HG03108 (cell line): ENCODE measurements at regions not wholly inside any gene's neighbourhood (a gene's known extent, or its start where the extent isn't known, plus 50 kb on each side); places are given as distances from the start of the nearest gene placed in this dataset.
A peak's percentile ranks its signal among the peaks of the same experiment; 100 is the strongest.

Experiments used
- ATAC-seq: cut with Tn5 transposase; IDR thresholded peaks from one replicate; pipeline ENCODE4 v1.9.1; 2021; ENCODE audit warnings: moderate library complexity; ENCODE audit not compliant: unreplicated experiment

DNA sequence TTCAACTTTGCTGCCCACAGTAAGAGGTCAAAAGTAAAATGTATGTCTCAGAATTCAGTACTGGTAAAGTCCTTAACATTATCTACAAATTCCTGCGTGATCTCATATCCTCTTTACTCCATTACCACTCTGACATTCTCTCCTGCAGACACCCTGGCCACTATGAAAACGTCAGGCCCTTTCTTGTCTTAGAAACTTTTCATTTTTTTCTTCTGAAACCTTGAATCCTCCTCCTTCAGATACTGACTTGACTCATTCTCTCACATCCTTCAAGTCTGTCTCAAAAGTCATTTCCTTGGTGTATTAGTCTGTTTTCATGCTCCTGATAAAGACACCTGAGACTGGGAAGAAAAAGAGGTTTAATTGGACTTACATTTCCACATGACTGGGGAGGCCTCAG lies 262.3 kb downstream of the POU4F1 start:
- no peak for ATAC-seq

DNA sequence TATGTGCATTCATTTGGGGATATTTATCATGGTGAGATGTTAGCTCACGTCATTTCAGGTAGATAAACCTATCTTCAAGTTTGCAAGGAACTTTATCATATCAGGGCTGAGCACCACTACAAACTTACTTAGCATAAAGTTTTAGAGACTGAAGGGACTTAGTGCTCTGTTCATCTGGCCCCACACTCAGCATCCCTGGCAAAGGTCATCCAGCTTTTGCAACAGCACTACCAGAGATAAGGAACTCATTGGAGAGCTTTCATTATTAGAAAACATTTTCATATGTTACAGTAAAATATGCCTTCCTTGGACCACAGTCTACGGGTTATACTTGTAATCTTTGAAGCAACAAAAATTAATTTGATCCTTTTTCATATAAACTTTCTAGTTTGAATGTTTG lies 263.4 kb downstream of the POU4F1 start:
- no peak for ATAC-seq

DNA sequence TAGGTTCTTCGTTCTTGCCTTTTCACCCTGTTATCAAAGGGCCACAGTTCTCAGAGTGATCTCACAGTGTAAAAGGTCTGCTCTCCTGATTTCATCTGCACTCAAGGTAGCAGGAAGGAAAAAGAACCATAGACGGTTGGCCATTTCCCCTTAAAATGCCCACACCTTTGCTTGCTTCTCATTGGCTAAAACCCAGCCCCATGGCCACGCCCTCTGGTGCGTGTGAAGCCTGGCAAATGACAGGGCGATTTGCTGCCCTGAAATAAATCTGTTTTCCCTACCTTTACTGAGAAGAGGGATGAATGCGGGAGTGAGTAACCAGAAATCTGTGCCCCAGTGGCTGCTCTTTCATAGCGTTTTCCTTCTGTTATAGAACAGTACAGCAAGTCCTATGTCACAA lies 269.3 kb downstream of the POU4F1 start:
- ATAC-seq, result no peak

DNA sequence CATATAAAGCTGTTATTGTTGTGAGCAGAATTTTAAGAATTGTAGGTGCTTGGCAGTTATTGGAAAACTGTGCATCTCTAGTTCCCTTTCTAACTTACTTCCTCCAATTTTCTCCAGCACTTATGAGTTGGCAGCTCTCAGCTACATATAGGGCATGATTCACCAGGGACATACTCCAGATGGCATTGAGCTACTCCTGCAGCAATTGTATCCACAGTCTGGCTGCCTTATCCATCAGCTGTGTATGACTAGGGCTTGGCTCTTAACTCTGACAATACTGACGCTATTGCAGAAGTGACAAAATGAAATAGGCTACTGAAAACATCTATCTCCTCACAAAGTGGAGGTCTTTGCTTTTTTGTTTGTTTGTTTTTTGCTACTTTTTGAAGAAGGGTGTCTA lies 276.7 kb downstream of the POU4F1 start:
- ATAC-seq, result no peak

DNA sequence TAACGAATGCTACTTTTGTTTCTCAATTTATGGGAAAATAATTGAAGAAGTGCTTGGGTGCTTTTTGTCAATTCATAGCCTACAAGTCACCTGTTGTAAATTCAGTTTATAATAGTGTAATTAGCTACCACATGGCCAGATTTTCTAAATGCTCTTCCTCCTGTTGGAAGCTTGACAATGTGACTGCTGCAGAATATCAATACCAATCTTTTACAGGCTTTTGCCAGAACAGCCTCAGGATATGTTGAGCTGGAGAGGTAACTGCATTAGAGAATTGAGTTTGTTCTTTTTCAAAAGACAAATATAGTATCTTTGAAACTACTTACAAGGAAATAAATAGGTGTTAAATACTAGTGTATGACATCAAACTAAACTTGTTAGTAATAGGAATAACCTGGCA lies 277.8 kb downstream of the POU4F1 start:
- ATAC-seq, result no peak

DNA sequence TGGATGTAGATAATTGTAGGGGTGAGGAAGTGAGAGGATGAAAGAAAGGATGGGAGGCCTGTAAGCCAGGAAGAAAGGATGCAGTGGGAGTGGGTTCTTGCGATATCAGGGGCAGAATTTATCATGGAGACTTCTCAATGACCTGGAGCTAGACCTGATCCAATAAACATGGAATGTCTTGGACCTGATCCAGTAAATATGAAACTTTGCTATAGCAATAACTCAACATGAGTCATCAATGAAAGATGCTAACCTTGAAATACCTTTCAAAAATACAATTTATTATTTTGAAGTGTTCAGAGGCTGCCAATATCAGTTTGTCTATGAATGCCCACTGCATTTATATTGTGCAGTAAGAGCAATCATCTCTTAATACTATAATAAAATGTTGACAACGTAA lies 279.5 kb downstream of the POU4F1 start:
- no peak for ATAC-seq

DNA sequence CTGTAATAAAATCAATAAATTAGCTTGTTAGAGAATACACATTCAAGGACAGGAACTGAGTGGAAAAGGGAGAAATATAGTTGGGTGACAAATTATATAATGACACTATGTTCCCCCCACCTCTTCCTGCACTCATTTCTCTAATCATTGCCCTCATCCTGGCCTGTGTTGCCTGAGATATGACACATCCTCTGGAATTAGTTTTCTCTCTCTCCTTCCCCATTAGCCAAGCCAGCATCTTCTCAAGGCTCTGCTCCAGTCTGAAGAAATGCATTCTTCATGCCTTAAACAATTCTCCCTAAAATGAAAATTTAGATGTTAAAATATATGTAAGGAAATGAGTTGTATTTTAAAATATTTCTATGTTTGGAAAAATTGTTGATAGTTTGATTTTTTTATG lies 280.3 kb downstream of the POU4F1 start:
- no peak for ATAC-seq

DNA sequence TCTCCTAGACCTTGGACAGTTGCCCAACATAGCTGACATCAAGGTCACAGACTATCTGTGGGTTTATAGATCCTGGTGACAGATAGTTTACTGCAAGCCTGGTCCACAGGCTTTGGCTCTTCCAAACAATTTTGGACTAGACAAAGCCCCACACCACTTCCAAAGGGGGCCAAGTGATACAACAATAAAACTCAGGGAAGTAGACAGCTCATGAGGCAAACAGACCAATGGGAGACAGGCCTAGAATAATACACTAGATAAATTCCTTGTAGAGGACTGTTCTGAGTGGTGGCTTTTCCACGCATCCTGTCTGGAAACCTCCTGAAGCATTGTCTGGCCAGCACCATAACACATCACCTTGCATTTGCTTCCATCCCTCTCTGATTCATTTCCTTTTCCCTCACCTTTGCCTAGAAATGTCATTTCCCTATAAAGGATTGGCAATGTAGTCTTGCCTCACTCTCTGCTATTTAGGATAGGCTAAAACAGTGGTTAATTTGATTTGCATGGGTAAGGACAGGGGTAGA lies 284.2 kb downstream of the POU4F1 start:
- ATAC-seq, result no peak

DNA sequence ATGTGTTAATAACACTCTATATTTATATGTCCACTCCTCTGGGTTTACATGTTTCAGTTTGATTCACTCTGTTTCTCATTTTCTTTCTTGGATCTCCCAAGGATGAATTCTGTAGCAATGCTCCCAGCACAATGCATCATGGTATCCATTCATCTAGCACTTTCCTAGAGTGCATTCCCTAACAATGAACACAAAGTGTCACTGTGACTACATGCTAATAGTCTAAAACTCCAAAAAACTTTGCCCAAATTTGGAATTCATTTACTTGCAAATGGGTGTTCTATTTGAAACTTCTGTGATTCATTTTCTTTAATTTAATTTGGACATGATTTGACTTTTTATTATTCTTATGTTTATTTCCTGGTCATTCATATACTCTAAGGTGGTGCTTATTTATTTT lies 286.3 kb downstream of the POU4F1 start:
- ATAC-seq, result no peak

DNA sequence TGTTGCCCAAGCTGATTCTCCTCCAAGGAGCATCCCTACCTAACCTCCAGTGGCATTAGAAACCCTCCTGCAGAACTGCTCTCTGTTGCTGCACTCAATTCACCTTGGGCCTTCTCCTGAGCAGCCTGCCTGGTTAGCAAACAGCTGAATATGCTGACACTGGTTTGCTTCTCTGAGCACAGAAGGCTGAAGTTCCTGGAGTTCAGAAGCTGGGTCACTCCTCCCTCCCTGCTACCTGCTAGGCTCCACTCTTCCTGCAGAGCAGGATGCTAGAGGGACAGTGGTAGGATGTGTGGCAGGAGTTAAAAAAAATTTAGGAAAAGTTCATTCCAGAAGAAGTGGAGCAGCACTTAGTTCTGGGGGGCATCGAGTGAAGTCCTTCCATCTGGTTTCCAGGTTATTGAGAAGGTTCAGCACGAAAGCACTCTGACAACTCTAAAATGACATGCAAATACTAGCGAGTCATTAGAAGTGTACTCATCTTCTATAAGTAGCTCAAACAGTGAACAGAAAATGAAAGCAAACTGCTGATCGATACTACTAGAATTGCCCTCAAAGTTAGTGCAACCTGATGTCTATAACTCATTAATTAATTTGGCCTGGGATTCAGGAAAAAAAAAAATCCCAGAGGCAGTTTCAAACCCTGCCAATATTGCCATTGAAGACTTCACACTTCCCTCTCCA lies 293.7 kb downstream of the POU4F1 start:
- ATAC-seq, result no peak

DNA sequence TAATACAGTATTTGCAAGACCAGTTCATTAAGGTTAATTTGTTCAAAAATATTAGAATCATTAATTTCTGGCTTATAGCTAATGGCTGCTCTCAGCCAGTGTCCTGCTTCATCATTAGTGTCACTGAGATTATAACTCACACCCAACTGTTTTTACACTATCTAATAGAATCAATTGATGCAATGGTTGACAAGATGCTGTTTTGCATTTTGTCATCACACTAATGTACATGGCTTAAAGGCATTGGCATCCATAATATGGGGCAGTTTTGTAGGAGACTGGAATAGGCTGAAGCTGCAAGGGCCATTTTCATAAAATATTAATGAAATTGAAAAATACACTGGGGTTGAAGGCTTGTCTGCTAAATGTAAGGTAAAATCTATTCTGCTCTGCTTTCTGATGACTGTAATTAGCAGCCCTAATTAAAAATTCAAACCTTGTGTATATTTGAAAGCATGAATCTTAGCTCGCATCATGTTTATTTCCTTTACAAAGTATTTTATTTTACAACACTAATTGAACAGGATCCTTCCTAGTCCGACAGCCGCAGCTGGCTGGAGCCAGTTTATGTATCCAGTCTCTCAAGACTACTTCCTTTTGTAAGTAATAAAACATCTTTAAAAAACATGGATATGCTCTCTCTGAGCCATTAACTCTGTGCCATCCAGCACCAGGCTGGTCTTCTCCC lies 296.7 kb downstream of the POU4F1 start:
- ATAC-seq, result no peak

DNA sequence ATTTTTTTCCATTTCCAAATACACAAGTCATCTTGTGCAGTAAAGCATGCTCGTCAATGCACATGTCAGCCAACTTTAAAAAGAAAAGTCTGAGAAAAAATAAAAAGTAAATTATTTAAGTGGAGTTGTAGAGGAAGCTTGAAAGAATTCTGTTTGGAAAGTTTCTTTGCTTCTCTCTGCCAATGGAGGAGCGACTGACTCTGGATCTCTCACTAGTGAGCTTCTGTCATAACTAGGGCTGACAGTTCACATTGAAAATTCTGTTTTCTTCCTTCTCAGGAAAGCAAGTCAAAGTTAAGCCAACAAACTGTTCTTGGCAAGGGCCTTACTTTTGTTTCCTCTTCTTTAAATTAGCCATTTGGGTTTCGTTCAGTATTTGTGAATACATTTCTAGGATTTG lies 298.2 kb downstream of the POU4F1 start:
- no peak for ATAC-seq

DNA sequence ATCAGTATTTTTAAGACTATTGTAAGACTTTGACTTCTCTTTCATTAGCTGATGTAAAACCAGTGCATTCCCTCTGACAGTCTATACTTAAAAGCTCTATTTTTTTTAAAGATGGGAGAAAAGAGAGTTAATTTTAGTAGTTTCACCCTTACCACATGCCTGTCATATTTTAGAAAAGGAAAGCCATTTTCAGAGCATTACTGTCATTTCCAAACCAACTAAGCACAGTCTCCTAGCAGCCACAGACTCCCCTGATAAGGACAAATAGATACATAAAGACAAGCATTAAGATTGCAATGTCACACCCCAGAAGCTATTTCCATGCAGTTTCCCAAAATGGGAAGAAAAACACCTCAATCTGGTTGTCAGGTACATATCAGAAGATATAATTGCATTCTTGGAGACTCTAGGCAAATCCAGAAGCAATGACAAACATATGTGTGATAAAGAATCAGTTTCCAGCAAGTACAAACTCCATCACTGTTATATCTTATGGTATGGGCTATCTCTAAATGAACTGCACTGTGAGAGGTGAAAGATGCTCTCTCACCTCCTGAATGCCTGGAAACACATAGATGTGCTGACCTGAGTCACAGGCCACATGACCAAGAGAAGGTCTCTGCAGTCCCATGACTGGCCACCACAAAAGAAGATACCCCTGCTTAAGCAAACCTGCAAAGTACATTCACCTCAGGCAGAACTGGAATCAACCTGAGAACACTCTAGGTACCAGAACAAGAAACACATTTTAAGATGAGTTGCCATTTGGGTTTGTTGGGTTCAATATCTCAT lies 303.3 kb downstream of the POU4F1 start:
- ATAC-seq, result peak; percentile 58

DNA sequence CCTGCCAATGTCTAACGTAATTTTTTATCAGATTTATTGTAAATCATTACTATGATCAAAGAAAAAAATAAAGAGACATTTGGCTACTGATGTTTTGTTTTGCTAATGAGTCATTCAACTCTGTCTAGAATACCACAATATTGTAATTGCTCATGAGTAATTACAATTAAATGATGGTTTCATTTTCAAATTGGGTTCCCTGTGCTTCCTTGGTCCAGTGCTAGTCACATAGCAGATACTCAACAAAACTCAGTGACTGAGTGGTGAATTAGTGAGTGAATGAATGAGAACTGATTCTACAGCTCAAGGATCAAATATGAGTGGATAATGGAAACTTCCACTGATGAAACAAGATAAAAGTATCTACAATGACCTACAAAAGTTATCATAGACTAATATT lies 304.7 kb downstream of the POU4F1 start:
- no peak for ATAC-seq

DNA sequence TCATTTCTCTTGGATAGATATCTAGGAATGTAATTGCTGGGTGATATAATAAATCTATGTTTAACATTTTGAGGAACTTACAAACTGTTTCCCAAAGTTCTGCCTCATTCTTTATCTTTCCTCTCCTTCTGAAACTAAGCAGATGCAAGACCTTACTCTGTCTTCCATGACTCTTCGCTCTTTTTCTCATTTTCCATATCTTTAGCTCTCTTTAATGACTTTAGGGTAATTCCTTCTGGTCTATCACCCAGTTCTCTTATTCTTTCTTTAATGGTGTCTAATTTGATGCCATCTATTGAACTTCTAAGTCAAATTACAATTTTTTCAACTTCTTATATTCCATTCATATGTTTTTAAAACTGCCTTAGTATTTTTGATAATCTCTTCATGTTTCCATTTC lies 316.6 kb downstream of the POU4F1 start:
- no peak for ATAC-seq

DNA sequence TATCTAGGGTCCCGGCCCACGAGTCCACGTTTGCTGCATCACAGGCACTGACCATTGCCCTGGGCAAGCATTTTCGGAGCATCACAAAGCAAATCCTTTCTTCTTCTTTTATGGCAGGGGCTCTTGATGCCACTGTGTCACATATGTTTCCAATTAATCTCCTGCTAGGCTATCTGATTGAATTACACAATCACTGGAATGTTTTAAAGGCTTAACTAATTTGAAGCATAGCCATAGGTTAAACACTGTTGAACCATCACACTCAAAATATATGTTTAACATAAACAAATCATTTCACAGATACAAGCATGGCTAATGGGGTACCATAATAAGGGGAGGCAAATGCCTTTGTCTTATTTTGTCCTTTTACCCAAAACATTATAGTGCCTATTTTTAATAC lies 338.3 kb downstream of the POU4F1 start:
- no peak for ATAC-seq

DNA sequence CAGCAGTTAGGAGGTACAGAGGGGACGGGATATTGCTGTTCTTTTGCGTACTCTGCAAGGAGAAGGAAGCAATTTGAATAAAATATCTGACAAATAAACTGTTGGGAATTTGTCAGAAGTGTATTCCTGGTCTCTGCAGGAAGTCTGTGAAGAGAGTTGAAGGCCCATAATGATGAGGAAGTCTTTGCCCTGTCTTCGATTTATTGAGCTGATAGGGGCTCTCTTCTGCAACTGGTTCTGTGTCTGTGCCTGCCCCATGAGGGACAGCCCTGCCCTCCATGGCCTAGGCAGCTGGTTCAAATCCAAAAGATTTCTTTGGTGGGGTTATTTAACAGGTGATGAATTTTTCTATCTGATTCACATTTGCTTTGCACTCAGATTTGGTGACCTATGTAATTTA lies 339.7 kb upstream of the EDNRB start:
- no peak for ATAC-seq

DNA sequence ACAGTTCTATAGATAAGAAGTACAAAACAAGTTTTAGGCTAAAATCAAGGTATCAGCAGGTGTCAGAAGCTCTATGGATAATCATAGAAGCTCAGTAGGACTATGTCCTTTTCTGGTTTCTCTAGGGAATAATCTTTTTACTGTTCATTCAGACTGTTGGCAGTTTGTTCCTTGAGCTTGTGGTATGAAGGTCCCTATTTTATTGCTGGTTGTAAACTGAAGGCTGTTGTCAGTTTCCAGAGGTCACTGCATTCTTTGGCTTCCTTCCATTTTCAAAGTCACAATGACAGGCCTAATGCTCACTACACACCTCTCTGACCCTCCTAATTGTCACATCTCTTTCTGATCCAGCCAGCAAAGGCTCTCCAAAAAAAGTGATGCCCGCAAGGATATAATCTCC lies 337.9 kb upstream of the EDNRB start:
- no peak for ATAC-seq

DNA sequence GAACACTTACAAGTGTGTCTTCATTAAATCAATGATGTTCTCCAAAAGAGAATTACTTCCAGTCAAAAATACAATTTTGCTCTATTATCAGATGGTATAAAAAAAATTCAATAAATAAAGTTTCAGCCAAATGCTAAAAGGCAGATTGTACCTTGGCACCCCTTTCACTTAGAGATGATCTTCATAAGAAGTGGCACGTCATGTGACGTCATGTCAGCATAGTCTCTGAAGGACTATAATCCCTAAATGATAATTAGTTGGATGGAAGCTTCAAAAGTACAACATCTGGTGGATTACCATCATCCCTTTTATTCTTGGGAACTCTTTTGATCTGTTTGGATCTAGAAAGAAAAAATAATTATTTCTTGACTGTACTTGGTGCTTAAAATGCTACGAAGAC lies 335.5 kb upstream of the EDNRB start:
- ATAC-seq, result no peak

DNA sequence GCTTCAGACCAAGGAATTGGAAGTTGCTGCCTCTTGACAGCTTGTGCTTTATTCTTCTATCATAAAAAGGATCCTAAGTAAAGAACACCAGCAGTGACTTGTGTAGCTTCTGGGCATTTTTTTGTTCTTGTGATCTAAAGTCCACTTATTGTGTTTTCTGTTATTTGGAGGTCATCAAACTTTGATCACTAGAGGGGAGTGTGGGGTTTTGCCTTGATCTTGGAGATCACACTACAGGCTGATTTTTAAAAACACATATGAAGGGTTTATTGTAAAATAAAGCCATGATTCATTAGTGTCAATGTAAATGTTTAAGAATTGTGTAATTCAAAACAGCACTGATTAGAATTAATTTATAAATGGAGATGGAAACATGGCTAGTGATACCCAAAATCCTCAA lies 328.7 kb upstream of the EDNRB start:
- no peak for ATAC-seq

DNA sequence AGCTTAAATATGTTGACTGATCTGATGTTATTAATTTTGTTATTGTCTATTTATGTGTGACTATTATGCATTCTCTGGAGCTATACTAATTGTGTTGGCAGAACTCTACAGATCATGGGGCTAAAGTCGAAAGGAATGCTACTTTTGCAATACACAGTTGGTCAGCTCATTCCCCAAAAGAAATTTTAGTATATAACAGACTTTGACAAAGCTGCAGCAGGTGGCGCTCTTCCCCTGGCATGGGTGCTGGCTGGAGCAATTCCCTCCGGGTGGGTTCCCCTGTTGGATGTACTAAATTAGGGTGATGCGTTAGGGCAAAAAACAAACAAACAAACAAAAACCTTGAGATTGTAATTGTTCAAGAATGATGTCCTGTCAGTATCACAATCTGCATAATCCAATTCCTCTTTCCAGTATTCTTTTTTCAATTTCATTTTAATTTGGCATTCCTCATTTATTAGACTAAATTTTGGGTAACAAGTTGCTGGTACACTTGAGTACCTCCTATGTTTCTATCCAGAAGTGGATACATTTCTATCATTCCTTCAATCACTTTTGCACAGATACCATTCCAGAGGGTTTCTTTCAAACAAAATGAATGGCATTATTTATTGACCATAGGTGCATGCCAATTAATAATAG lies 322.8 kb upstream of the EDNRB start:
- ATAC-seq, result no peak
